HG02571 (cell line): ENCODE measurements at regions not wholly inside any gene's neighbourhood (a gene's known extent, or its start where the extent isn't known, plus 50 kb on each side); places are given as distances from the start of the nearest gene placed in this dataset.

Source experiments
- ATAC-seq: cut with Tn5 transposase; IDR thresholded peaks from one replicate; pipeline ENCODE4 v1.9.1; 2021; ENCODE audit warnings: mild to moderate bottlenecking, moderate library complexity; ENCODE audit not compliant: unreplicated experiment

DNA sequence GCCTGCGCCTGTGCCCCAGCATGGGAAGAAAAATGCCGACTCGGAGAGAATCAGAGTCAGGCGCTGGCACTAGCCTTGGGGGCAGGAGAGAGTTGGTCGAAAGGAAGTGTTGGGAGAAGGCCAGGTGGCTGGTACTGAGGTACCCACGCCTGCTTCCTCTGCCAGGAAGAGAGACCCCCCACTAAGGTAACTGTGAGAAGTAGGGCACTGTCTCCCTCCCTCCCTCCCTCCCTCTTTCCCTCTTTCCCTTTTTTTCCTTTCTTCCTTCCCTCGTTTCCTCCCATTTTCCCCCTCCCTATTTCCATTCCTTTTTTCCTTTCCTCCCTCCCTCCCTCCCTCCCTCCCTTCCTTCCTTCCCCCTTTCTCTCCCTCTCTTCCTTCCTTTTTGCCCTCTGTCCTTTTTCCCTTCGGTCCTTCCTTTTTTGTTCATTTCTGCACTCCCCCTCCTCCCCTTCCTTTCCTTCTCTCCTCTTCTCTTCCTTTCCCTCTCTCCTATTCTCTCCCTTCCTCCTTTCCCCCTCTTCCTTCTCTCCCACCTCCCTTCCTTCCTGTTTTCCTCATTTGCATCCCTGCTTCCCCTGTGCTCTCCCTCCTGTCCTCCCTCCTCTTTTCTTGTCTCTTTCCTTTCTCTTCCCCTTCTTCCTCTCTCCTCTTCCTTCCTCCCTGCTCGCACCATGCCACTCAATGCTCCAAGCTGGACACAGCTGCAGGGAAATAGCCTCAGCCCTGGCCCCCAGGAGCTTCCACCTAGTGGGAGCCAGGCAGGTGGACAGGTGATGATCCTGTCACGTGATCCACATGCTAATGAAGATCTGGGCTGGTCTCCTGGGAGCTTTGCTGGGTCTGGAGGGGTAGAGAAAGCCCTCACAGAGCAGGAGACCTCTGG, 148.0 kb downstream of the DHX35 start:
- ATAC-seq: no peak

DNA sequence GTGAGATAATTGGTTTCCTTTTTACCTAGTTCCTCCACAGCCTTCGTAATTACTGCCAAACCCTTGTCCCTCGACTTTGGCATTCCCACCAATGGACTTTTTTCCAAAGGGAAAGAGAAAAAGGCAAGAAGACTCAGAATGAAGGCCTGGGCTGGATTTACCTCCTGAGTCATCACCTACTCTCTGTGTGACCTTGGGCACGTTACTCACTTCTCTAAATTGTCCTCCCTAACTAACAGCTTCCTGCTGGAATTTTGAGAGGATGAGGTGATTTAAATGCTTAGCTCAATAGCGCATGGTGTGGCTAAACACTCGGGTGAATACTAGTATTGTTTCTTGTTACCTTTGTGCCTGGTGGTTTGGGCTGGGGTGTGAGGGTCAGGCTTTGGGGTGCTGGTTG, 146.6 kb downstream of the DHX35 start:
- no peak for ATAC-seq

DNA sequence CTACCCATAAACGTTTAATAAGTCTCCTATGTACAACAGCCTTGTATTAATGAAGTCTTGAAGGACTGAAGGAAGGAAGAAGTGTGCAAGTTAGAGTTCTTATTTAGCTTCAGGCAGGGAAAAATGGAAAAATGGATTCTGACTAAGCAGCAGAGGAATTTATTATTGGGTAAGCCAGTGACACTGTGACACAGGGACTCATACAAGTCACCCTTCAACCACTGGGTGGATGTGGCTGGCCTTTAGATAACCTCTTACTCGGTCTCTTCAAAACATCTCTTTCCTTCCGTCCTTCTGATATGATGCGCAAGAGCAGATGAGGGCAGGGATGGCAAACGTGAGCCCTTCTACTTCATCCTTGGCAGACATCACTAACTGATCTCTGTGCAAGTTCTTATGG, 145.6 kb downstream of the DHX35 start:
- no peak for ATAC-seq

DNA sequence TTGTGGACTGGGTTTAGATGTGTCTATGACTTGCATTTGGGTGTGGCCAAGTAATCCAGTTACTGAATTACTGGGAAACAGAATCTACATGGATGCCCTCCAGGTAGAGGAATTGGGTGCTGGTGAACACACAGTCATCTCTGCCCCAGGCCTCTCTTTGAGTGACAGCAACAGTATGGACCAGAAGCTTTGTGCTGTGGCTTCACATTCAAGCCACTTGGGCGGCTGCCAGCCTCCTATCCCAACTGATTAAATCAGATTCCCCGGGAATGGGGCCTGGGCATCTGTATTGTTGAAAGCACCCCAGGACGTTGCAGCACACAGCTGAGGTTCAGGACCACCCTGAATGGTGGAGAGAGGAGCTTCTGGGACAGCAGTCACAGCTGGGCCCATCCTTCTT, 144.6 kb downstream of the DHX35 start:
- no peak for ATAC-seq

DNA sequence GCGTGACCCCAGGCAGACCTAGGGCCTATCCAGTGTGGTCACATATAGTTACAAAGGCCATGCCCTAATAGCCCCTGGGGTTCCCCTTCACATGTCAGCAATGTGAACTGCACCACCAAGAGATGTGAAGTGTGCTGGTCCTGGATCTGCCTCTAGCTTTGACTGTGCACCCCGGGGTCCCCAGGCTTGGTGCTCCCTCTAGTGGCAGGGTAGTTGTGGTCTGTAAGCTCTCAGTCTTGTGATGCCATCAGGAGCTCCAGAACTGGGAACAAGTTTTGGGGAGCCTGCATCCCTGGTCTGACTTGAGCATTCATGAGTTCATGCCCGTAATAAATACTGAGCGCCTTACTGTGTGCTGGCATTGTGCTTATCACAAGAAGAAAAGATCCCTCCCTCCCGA, 143.4 kb downstream of the DHX35 start:
- ATAC-seq: no peak

DNA sequence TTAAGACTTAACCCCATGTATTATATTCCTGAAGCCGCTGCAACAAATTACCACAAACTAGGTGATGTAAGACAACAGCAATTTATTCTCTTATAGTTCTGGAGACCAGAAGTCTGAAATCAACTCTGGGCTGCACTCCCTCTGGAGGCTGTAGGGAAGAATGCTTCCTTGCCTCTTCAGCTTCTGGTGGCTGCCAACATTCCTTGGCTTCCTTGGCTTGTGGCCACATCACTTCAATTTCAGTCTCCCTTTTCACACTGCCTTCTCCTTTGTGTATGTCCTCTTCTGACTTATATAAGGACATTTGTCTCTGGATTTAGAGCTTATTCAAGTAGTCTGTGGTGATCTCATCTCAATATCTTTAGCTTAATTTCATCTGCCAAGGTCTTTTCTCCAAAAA, 141.6 kb downstream of the DHX35 start:
- no peak for ATAC-seq

DNA sequence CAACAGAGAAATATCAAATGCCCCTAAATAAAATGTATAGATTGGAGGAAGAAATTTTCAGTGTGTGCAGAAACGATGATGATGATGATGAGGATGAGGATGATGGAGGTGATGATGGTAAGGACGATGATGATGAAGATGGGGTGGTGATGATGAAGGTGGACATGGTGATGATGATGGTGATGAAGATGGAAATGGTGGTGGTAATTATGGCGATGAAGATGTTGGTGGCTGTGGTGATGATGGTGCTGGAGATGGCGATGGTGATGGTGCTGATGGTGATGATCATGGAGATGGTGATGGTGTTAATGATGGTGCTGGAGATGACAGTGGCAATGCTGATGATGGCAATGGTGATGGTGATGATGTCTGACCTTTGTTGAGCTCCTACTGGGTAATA, 141.2 kb downstream of the DHX35 start:
- ATAC-seq: no peak

DNA sequence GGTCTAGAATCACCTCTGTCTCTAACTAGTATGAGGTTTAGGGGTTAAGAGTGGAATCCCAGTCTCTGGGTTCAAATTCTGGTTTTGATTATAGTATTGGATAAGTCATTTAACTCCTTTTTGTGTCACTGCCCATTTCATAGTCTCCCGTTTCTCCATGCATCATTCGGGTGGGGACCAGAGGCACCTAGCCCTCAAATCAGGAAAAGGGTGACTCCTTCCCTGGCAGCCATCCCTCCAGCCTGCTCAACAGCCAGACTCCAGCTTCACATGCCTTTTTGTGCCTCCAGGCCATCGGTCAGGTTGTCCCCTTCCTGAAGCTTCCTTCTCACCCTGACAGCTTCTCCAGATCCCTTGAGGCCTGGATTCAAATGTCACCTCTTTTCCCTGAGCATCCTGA, 139.8 kb downstream of the DHX35 start:
- no peak for ATAC-seq

DNA sequence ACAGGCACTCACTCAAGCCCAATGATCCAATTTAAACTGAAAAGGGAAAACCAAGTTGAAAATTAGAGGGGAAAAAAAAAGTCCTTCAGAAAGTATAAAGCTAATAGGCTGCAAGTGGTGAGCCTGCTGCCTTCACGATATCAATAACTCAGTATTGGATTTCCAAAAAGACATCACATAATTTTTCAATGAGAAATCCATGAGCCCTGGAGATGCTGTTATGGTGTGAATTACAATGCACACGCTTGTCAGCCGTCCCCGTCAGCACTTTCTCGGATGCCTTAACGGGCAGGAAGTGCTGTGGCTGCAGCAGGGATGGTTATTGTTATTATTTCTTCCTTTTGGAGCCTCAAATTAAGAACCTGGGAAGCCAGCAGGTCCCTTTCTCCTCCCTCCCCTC, 138.5 kb downstream of the DHX35 start:
- no peak for ATAC-seq

DNA sequence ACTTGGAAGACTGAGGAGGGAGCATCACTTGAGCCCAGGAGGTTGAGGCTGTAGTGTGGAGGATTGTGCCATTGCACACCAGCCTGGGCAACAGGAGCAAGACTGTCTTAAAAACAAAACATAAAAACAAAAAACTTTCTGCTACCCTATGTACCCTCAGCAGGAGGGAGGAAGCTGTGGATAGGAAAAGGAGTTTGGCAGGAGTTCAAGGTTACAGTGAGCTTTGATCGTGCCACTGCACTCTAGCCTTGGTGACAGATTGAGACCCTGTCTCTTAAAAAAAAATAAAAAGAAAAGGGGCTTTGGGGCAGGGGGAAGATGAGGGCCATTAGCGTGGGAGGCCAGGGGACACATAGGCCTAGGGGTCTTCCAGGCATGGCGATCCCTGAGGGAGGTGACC, 135.7 kb downstream of the DHX35 start:
- ATAC-seq: no peak

DNA sequence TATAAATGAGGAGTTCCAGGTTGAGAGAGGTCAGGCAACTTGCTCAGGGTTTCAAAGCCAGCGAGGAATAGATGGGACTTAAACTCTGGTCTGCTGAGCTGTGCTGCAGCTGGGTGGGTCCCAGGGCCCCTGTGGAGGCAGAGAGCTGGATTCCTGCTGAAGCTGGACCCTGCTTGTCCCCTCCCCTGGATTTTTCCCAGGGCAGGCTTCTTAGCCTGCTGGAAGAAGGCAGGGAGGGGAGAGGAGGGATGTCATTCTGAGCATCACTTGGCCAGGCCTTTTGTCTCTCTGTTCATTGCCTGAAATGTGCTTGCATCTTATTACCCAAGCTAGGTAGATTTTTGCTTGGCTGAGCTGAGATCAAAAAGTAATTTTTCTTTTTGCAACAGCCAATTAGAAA, 133.7 kb downstream of the DHX35 start:
- ATAC-seq: no peak

DNA sequence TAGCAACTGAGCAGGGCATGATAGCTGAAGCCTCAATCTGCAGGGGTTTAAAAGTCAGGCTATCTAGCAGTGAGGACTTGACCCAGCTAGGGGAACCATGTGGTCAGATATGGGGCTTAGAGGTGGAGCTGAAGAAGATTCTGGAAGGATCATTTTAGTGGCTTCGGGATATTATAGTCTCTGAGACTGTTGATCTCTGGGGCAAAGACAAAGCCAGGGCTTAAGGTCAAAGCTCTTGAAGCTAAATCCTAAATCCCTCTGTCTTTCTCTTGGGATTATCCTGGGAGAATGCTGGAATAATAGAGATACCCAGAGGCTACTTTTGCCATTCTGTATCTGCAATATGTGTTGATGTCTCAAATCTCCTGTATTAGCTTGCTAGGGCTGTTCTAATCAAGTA, 132.2 kb downstream of the DHX35 start:
- no peak for ATAC-seq

DNA sequence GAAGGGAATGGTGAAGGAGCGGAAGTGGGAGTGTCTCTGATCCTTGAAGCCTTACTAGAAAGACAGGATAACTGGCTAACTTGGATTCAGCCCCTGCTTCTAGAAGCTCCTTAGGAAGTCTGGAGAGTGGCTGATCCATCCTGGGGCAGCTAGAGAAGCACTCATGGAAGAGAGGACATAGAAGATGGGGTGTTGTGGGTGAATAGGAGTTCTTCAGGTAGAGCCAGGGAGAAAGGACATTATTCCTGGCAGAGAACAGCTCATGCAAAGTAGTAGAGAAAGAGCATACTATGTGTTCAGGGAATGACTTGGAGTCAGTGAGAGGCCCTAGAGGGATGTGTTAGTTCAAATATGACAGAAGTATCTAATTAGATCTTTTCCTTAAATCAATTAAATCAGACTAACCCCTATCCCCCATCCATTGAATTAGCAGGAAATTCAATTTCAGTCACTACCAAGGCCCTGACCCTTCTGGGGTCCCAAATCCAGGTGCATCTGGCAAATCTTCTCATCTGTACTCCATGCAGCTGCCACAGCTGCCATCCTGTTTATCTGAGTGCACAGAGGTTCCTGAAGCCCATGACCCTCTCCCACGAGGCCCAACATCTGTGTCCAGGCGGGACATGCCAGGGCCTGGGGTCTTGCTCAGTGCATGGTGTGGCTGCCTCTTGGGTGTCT, 130.7 kb downstream of the DHX35 start:
- no peak for ATAC-seq

DNA sequence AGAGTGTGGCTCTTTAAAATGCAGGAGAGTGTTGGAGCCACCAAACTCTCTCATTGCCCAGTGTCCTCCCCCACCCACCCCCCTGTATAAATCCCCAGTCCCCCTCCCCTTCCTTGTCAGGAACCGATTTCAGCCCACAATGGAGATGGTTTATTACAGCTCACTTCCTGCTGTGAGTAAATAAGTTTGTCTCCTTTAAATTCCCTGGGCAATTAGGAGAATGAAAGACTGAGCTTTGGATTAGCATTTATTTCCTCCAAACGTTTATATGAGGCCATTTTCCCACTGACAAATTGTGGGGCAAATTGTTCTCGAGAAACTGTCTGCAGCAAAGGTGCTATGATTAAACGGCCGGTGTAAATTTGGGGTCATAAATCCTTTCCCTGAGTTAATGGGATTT, 128.8 kb downstream of the DHX35 start:
- ATAC-seq: no peak

DNA sequence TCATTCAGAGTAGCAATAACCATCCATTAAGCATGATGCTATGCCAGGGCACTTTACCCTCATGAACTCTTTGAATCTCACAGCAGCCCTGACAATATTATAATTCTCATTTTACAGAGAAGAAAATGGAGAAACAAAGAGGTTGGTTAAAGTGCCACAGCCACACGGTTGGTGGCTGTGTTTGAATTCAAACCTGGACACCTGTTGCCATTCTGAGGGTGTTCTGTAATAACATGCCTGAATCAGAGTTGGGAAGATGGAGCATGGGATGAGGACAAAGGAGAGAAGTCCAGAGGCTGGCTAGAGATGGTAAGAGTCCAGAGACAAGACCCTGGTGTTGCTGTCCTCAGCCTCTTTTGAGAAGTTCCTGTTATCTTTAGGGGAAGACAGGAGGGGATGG, 127.7 kb downstream of the DHX35 start:
- no peak for ATAC-seq
